H1 (cell line): ENCODE measurements at regions not wholly inside any gene's neighbourhood (a gene's known extent, or its start where the extent isn't known, plus 50 kb on each side); places are given as distances from the start of the nearest gene placed in this dataset.
A peak's percentile ranks its signal among the peaks of the same experiment; 100 is the strongest.

Experiments
- BRCA1 ChIP-seq: IDR thresholded peaks from 2 replicates; pipeline ENCODE4 v1.6.1; 2012; ENCODE audit warnings: low read depth, low read length, improper control_type of control experiment
- EGR1 ChIP-seq: IDR thresholded peaks from 2 replicates; pipeline ENCODE4 v1.6.1; 2011; ENCODE audit warnings: low read depth, low read length, borderline replicate concordance
- EZH2 ChIP-seq: fragments of 200-600 bp; sonication (generic); IDR thresholded peaks from 2 replicates; pipeline ENCODE4 v1.7.1; 2012; ENCODE audit warnings: low read depth, mild to moderate bottlenecking, moderate library complexity, low read length, inconsistent platforms; ENCODE audit not compliant: severe bottlenecking
- HDAC6 ChIP-seq: IDR thresholded peaks from one replicate; pipeline ENCODE4 v1.7.1; 2012; ENCODE audit warnings: low read depth, mild to moderate bottlenecking, inconsistent platforms, low read length, moderate library complexity
- POLR2AphosphoS5 ChIP-seq: IDR thresholded peaks from 2 replicates; pipeline ENCODE4 v1.6.1; 2011; ENCODE audit warnings: low read depth, low read length
- TAF1 ChIP-seq: IDR thresholded peaks from 2 replicates; pipeline ENCODE4 v1.6.1; 2011; ENCODE audit warnings: mild to moderate bottlenecking, low read depth, low read length
- USF2 ChIP-seq: IDR thresholded peaks from 2 replicates; pipeline ENCODE4 v1.6.1; 2011; ENCODE audit warnings: low read length, improper control_type of control experiment
- TF ChIP-seq, protein P1 (sequence below), 3 experiments: IDR thresholded peaks; 1 replicate in 2 of 3; 2 replicates in 1 of 3; pipeline versions ENCODE4 v1.5.1 to v1.6.1; 2011; ENCODE audit warnings: low read length in 3 of 3, mild to moderate bottlenecking in 3 of 3, inconsistent platforms in 2 of 3, low read depth in 1 of 3, moderate library complexity in 1 of 3; ENCODE audit not compliant: insufficient read depth in 1 of 3; ENCODE audit errors: control extremely low read depth in 1 of 3

- TF ChIP-seq, protein P1, sequence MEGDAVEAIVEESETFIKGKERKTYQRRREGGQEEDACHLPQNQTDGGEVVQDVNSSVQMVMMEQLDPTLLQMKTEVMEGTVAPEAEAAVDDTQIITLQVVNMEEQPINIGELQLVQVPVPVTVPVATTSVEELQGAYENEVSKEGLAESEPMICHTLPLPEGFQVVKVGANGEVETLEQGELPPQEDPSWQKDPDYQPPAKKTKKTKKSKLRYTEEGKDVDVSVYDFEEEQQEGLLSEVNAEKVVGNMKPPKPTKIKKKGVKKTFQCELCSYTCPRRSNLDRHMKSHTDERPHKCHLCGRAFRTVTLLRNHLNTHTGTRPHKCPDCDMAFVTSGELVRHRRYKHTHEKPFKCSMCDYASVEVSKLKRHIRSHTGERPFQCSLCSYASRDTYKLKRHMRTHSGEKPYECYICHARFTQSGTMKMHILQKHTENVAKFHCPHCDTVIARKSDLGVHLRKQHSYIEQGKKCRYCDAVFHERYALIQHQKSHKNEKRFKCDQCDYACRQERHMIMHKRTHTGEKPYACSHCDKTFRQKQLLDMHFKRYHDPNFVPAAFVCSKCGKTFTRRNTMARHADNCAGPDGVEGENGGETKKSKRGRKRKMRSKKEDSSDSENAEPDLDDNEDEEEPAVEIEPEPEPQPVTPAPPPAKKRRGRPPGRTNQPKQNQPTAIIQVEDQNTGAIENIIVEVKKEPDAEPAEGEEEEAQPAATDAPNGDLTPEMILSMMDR (IDR thresholded peaks at IDR 0.05; ENCODE audit: control extremely low read depth in 1 of 3, insufficient read depth in 1 of 3, low read depth in 1 of 3, low read length in 3 of 3), result peak in 2 of 3 experiments; percentile 7 to 20; a peak in 1 of 4 replicates
- TF ChIP-seq TAF1, result no peak
- no peak for TF ChIP-seq HDAC6
- TF ChIP-seq EGR1, result no peak
- TF ChIP-seq BRCA1, result no peak
- TF ChIP-seq USF2, result no peak
- TF ChIP-seq POLR2AphosphoS5, result no peak
- TF ChIP-seq EZH2, result no peak
Observed at GRCh38 chr4:180558427-180558826, 1684.8 kb upstream of the TENM3 start.
